BJ (cell line): ENCODE measurements at regions not wholly inside any gene's neighbourhood (a gene's known extent, or its start where the extent isn't known, plus 50 kb on each side); places are given as distances from the start of the nearest gene placed in this dataset.

Experiments
- CTCF ChIA-PET: fragments of 350-600 bp; formaldehyde crosslinking; extraction: SDS; loops from one replicate; lab custom pipeline; 2021; ENCODE audit warnings: antibody characterized with exemption, inconsistent platforms; lab: Yijun Ruan, JAX
- POLR2A ChIA-PET: fragments of 300-600 bp; sonication (Branson Sonifier 250); formaldehyde crosslinking; extraction: SDS; loops from one replicate; lab custom pipeline; 2021; ENCODE audit warnings: antibody characterized with exemption; lab: Charles Lee
- DNase-seq: peaks from one replicate; pipeline ENCODE4 v3.0.0-alpha.2; 2011; ENCODE audit warnings: low read depth
- H3K27me3 ChIP-seq: 2 replicates; pipeline ENCODE4 v1.6.0; 2011; ENCODE audit warnings: low read length; ENCODE audit not compliant: control insufficient read depth, insufficient read depth
- H3K36me3 ChIP-seq: 2 replicates; pipeline ENCODE4 v1.5.1; 2011; ENCODE audit warnings: low read length; ENCODE audit not compliant: control insufficient read depth, insufficient read depth
- H3K4me3 ChIP-seq: 2 replicates; pipeline ENCODE4 v1.5.1; 2011; ENCODE audit warnings: low read depth, mild to moderate bottlenecking, control low read depth, low read length
- TF ChIP-seq, protein P1 (sequence below): IDR thresholded peaks from 2 replicates; pipeline ENCODE4 v1.5.1; 2011; ENCODE audit warnings: low read depth, mild to moderate bottlenecking, control low read depth, inconsistent platforms, low read length, moderate library complexity; ENCODE audit not compliant: insufficient read depth

DNA sequence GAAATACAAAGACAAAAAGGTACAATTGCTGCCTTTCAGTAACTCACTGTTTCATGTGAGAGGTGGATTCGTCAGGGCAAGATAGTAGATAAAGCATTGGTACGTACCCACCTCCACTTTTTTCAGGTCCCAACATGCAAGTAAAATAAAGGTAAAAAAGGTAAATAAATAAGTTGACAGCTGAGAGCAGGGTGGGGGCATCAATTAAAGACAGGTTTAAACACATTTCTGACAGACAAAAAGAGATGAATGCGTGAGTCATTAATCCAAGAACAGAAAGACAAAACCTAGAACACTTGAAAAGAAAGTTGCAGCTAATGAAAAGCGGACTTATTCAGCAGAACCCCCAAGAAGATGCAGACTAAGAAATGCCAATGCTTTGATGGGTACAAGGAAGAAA, 979.6 kb upstream of the CDH2 start:
- DNase-seq = no peak
- Histone ChIP-seq H3K36me3 (no peaks in the 10 kb centered on the region), H3K4me3 (no peak overlapping the region), H3K27me3 (no peaks in the 10 kb centered on the region)
- ChIA-PET CTCF (no interaction called here), POLR2A (no interaction called here)
- TF ChIP-seq, protein P1, sequence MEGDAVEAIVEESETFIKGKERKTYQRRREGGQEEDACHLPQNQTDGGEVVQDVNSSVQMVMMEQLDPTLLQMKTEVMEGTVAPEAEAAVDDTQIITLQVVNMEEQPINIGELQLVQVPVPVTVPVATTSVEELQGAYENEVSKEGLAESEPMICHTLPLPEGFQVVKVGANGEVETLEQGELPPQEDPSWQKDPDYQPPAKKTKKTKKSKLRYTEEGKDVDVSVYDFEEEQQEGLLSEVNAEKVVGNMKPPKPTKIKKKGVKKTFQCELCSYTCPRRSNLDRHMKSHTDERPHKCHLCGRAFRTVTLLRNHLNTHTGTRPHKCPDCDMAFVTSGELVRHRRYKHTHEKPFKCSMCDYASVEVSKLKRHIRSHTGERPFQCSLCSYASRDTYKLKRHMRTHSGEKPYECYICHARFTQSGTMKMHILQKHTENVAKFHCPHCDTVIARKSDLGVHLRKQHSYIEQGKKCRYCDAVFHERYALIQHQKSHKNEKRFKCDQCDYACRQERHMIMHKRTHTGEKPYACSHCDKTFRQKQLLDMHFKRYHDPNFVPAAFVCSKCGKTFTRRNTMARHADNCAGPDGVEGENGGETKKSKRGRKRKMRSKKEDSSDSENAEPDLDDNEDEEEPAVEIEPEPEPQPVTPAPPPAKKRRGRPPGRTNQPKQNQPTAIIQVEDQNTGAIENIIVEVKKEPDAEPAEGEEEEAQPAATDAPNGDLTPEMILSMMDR = no peak

DNA sequence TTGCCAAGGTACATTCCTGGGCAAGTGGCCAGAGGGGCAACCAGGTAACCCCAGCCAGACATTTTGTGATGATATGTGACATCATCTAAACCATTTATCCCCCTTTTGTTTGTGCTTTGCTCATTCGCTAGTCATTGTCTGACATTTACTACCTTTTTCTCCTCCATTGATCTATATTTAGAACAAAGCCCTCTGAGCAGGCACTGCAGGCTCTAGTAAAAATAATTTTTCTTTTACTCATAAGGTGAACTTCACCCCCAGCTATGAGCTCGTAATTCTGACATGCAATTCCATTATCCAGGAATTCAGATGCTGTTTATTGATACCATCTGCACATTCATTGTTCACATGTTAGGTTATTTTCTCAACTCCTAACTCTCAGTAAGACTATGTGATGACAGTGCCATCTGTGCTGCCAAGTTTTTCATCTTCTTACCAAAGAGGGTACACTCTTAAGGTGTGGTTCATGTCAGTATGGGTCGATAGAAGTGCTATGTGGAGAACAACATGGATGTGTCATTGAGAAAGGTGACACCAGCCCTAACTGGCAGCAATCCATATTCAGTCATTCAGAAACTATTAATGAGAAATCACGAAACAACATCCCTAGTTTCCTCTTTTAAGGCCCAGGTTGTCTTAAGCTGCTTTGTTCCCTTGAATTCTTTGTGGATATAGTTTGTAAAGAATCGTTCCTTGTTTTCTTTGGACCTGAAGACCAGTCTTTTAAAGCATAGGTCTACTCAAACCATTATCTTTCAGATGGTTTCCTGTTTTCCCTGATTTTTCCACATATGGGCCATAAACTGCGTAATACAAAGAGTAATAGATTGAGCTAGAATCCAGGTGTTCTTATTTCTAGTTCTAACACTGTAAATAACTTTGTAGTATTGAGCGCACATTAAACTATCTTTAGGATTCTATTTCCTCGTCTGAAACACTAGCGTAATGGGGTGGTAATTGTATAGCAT, 978.1 kb upstream of the CDH2 start:
- TF ChIP-seq, protein P1 = no peak
- CTCF ChIA-PET = interaction anchor here (1.1 kb wide), 2 partner anchors 36 to 193 kb away, joined by 4 read pairs; no protein-coding TSS in a partner anchor
- H3K4me3 ChIP-seq = no peak overlapping the region
- peak; percentile 94 for DNase-seq
- POLR2A ChIA-PET = interaction anchor here (0.6 to 1.0 kb wide), 2 partner anchors 9 to 35 kb away, joined by 3 to 6 read pairs; no protein-coding TSS in a partner anchor
- no peaks in the 10 kb centered on the region for H3K27me3 ChIP-seq
- no peaks in the 10 kb centered on the region for H3K36me3 ChIP-seq

DNA sequence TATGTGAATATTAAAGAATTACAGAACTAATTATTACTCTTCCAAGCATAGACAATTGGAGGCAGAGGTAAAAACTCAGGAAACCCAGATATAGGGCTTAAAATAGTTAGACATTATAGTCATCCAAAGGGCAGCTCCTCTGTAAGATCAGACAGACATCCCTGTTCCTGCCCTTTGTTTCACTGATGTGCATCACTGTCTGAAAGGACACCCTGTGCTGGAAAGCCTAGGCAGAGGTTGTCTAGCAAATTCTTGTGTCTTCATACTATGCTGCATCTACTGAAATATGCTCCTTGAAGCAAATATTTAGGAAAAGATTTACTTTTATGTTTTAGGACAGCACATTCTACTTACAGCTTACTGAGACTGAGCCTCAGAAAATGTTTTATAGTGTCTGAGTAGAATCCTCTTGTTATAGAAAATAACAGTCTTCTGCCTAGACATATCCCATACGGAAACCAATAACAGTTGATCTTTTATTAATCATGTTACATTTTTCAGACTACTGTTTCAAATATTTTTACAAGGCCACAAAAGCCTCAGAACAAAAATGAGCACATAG, 977.3 kb upstream of the CDH2 start:
- no peaks in the 10 kb centered on the region for H3K36me3 ChIP-seq
- CTCF ChIA-PET = interaction anchor here (1.1 kb wide), 1 partner anchor 36 kb away, joined by 4 read pairs; no protein-coding TSS in a partner anchor
- no peak for DNase-seq
- POLR2A ChIA-PET = interaction anchor here (0.6 to 1.0 kb wide), 2 partner anchors 10 to 36 kb away, joined by 3 to 6 read pairs; no protein-coding TSS in a partner anchor
- no peak overlapping the region for H3K4me3 ChIP-seq
- no peaks in the 10 kb centered on the region for H3K27me3 ChIP-seq
- TF ChIP-seq, protein P1 = no peak

DNA sequence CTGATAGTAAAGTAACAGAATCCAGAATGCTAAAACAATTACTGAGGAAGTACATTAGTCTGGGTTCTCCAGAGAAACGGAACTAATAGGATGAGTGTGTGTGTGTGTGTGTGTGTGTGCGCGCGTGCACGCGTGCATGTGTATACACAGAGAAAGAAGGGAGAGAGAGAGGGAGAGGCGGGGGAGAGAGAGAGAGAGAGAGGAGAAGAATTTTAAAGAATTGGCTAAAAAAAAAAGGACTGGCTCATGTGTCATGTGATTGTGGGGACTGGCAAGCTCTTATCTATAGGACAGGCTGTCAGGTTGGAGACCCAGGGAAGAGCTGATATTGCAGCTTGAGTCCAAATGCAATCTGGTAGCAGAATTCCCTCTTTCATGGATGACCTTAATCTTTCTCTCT, 976.2 kb upstream of the CDH2 start:
- DNase-seq = no peak
- ChIA-PET POLR2A (no interaction called here), CTCF (no interaction called here)

More for the DNA sequence above, 976.2 kb upstream of the CDH2 start:
- Histone ChIP-seq H3K27me3 (no peaks in the 10 kb centered on the region), H3K36me3 (no peaks in the 10 kb centered on the region), H3K4me3 (no peak overlapping the region)
- TF ChIP-seq, protein P1 = no peak
